ENCODE measurements at regions not wholly inside any gene's neighbourhood (a gene's known extent, or its start where the extent isn't known, plus 50 kb on each side); places are given as distances from the start of the nearest gene placed in this dataset.

DNA sequence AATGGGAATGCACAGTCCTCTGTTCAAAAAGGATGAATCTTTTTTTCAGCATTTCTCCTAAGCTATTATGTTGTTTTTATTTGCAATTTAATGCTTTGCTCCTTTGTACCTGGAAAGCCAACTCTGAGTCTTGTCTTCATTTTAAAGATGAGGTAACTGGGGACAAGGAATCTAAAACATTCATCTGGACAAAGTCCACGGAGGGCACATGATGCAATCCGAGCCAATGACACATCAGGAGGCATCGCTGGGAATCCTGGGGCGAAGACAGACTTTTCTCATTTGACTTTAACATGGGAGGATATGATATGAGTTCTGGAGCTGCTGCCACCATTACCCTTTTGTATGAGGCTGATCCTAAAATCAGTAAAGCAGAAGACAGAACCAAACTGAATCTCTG lies 116.5 kb upstream of the REG3G start:
- no peak for DNase-seq (ENCODE audit: low spot score)

DNA sequence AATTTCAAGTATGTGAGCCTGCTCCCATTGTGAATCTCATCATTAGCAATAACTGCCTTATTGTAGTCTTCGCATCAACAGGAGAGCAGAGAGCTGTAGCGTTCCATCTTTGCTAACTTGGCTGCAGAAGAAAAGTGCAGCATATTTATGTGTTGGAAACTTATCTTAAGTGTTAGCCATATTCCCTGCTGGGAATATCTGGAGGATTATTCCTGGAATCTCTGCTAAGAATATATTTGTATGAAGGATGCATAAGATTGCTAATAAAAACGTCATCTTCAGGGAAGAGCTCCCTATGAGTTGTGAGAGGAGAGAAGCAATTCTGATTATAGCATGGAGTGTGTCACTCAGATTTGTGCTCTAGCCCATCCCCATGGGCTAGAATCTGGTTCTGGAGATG lies 115.1 kb upstream of the REG3G start:
- TF ChIP-seq, protein P1, sequence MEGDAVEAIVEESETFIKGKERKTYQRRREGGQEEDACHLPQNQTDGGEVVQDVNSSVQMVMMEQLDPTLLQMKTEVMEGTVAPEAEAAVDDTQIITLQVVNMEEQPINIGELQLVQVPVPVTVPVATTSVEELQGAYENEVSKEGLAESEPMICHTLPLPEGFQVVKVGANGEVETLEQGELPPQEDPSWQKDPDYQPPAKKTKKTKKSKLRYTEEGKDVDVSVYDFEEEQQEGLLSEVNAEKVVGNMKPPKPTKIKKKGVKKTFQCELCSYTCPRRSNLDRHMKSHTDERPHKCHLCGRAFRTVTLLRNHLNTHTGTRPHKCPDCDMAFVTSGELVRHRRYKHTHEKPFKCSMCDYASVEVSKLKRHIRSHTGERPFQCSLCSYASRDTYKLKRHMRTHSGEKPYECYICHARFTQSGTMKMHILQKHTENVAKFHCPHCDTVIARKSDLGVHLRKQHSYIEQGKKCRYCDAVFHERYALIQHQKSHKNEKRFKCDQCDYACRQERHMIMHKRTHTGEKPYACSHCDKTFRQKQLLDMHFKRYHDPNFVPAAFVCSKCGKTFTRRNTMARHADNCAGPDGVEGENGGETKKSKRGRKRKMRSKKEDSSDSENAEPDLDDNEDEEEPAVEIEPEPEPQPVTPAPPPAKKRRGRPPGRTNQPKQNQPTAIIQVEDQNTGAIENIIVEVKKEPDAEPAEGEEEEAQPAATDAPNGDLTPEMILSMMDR (IDR thresholded peaks at IDR 0.05; ENCODE audit: unreplicated experiment), result no peak
- no peak overlapping the region for H3K27ac Mint-ChIP-seq (ENCODE audit: unreplicated experiment)
- no peaks in the 10 kb centered on the region for H3K27me3 Mint-ChIP-seq (ENCODE audit: unreplicated experiment)
- no peak for DNase-seq (ENCODE audit: low spot score)
- H3K4me1 Mint-ChIP-seq (ENCODE audit: unreplicated experiment), result peaks cover 5% of the 10 kb centered on the region
- no peaks in the 10 kb centered on the region for H3K36me3 Mint-ChIP-seq (ENCODE audit: low read depth, unreplicated experiment)
- H3K4me3 Mint-ChIP-seq (ENCODE audit: unreplicated experiment), result no peak overlapping the region
- no peaks in the 10 kb centered on the region for H3K9me3 Mint-ChIP-seq (ENCODE audit: unreplicated experiment)

More for the DNA sequence above, 116.5 kb upstream of the REG3G start:
- Mint-ChIP-seq H3K9me3 (ENCODE audit: unreplicated experiment) (no peaks in the 10 kb centered on the region), H3K4me3 (ENCODE audit: unreplicated experiment) (no peak overlapping the region), H3K27ac (ENCODE audit: unreplicated experiment) (no peak overlapping the region), H3K4me1 (ENCODE audit: unreplicated experiment) (peaks cover 5% of the 10 kb centered on the region), H3K27me3 (ENCODE audit: unreplicated experiment) (no peaks in the 10 kb centered on the region), H3K36me3 (ENCODE audit: low read depth, unreplicated experiment) (no peaks in the 10 kb centered on the region)
- TF ChIP-seq, protein P1 (IDR thresholded peaks at IDR 0.05; ENCODE audit: unreplicated experiment), result no peak

DNA sequence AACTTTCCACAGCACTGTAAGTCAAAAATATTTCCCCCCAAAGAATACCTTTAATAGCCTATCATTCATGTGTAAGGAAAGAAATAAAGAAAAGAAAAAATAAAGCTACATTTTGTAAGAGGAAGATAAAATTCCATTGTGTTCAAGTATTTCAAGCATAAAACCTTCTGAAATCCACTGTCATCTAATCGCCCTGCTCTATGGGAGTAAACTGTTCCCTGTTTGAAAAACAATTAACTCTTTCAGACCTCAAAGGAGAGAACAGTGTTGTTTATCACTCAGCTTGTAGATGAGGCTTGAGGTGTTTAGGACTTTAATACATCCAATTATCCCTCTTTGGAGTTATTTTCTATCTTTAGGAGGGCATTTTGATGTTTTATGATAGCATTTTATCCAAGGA lies 112.2 kb upstream of the REG3G start:
- Mint-ChIP-seq H3K9me3 (ENCODE audit: unreplicated experiment) (no peaks in the 10 kb centered on the region), H3K27ac (ENCODE audit: unreplicated experiment) (no peak overlapping the region)
- TF ChIP-seq, protein P1 (IDR thresholded peaks at IDR 0.05; ENCODE audit: unreplicated experiment), result no peak

DNA sequence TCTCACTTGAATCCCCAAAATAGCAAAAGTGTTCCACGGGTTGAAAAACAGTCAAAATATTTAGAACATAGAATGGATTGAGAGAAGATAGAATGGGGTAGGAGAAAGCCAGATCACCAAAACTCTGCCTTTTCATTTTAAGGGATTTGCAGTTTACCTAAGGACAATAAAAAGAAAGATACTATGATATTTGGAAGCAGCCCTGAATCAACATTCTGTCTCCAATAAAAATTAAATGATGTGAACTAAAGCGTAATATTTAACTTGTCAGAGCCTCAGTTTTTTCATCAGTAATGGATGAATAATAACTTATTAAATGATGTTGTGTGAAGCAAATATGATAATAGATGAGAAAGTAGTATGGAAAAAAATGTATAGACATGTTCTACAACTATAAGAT lies 100.2 kb upstream of the REG3G start:
- Mint-ChIP-seq H3K36me3 (ENCODE audit: low read depth, unreplicated experiment) (no peaks in the 10 kb centered on the region), H3K9me3 (ENCODE audit: unreplicated experiment) (no peaks in the 10 kb centered on the region), H3K27me3 (ENCODE audit: unreplicated experiment) (peaks cover 1% of the 10 kb centered on the region), H3K27ac (ENCODE audit: unreplicated experiment) (no peak overlapping the region), H3K4me3 (ENCODE audit: unreplicated experiment) (no peak overlapping the region), H3K4me1 (ENCODE audit: unreplicated experiment) (no peaks in the 10 kb centered on the region)
- no peak for DNase-seq (ENCODE audit: low spot score)
- TF ChIP-seq, protein P1 (IDR thresholded peaks at IDR 0.05; ENCODE audit: unreplicated experiment), result no peak

More for the DNA sequence above, 112.2 kb upstream of the REG3G start:
- Mint-ChIP-seq H3K27me3 (ENCODE audit: unreplicated experiment) (no peaks in the 10 kb centered on the region), H3K36me3 (ENCODE audit: low read depth, unreplicated experiment) (no peaks in the 10 kb centered on the region), H3K4me3 (ENCODE audit: unreplicated experiment) (no peak overlapping the region), H3K4me1 (ENCODE audit: unreplicated experiment) (peaks cover 5% of the 10 kb centered on the region)
- DNase-seq (ENCODE audit: low spot score), result no peak

DNA sequence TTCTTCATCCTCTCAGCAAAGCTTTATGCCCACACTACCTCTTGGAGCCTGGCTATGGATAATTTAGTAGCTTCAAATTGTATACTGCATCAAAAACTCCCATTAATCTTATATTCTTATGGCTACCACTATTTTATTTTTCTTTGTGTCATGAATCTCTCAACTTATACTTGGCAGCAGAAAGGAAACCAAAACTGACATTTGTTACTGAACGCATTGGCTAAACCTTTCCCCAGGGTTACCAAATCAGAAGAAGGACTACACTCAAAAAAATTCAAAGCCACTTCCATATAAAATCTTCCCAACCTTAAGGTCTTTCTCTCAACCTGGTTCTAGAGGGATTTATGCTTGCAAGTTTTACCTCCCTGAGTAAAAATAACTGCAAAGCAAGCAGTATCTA lies 97.0 kb upstream of the REG3G start:
- Mint-ChIP-seq H3K4me3 (ENCODE audit: unreplicated experiment) (no peak overlapping the region), H3K36me3 (ENCODE audit: low read depth, unreplicated experiment) (no peaks in the 10 kb centered on the region), H3K4me1 (ENCODE audit: unreplicated experiment) (no peaks in the 10 kb centered on the region), H3K27me3 (ENCODE audit: unreplicated experiment) (peaks cover 3% of the 10 kb centered on the region), H3K27ac (ENCODE audit: unreplicated experiment) (no peak overlapping the region), H3K9me3 (ENCODE audit: unreplicated experiment) (no peaks in the 10 kb centered on the region)
- DNase-seq (ENCODE audit: low spot score), result no peak
- TF ChIP-seq, protein P1 (IDR thresholded peaks at IDR 0.05; ENCODE audit: unreplicated experiment), result no peak

Measured in endothelial cell (in vitro differentiated cells).